ENCODE measurements at regions not wholly inside any gene's neighbourhood (a gene's known extent, or its start where the extent isn't known, plus 50 kb on each side); places are given as distances from the start of the nearest gene placed in this dataset.
A peak's percentile ranks its signal among the peaks of the same experiment; 100 is the strongest.

GRCh38 chr12:18141048-18141982, 51.3 kb upstream of the RERGL start:
- no peaks in the 10 kb centered on the region for H3K9me3 ChIP-seq
- H3K4me1 ChIP-seq: no peaks in the 10 kb centered on the region
- no peak for TF ChIP-seq CTCF (IDR thresholded peaks at IDR 0.05)
- intact Hi-C loops (cut with DNase I): no loop called here
- H3K4me3 ChIP-seq: no peak overlapping the region
- no peak for DNase-seq
- no peak for ATAC-seq
- H3K27me3 ChIP-seq: no peaks in the 10 kb centered on the region
- no peak overlapping the region for H3K27ac ChIP-seq
- H3K36me3 ChIP-seq: no peaks in the 10 kb centered on the region

GRCh38 chr12:18139989-18140596, 50.1 kb upstream of the RERGL start:
- Histone ChIP-seq H3K27ac (no peak overlapping the region), H3K4me3 (no peak overlapping the region), H3K4me1 (no peaks in the 10 kb centered on the region), H3K27me3 (no peaks in the 10 kb centered on the region), H3K9me3 (no peaks in the 10 kb centered on the region), H3K36me3 (no peaks in the 10 kb centered on the region)
- TF ChIP-seq CTCF (IDR thresholded peaks at IDR 0.05): peak; percentile 68
- intact Hi-C loops (cut with DNase I): no loop called here
- ATAC-seq (peak; percentile 53), DNase-seq (no peak)

Data from upper lobe of right lung (tissue), 1 donor.